ENCODE measurements at regions not wholly inside any gene's neighbourhood (a gene's known extent, or its start where the extent isn't known, plus 50 kb on each side); places are given as distances from the start of the nearest gene placed in this dataset.

DNA sequence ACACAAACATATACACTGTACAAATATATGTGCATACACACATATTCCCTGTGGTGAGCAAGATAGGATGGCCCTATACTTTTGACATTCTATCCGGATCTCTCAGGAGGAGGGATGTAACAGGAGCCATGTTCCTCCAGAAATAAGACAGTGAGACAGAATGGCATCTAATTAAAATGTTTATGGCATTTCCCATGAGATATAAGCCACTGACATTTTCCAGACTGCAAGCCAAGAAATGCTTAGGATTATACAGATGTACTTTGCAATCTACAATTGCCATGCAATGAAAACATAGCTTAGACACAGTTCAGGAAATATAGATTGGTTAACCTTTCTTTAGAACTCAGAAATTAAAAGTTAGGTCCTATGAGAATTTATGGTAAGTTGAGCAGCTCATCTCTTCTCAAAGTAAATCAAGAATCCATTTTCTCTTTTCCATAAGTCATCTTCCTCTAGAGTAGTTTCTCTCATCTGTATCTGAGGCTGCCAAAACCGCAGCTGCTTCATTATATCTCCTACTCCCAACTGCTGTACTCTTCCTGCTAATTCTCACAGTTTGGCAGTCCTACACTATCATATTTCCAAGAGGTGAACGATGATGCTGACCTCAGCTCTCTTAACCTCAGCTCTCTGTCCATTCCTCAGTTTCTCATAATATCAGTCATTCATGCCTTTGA lies 1719.1 kb downstream of the MAT2B start:
- TF ChIP-seq, protein P1, sequence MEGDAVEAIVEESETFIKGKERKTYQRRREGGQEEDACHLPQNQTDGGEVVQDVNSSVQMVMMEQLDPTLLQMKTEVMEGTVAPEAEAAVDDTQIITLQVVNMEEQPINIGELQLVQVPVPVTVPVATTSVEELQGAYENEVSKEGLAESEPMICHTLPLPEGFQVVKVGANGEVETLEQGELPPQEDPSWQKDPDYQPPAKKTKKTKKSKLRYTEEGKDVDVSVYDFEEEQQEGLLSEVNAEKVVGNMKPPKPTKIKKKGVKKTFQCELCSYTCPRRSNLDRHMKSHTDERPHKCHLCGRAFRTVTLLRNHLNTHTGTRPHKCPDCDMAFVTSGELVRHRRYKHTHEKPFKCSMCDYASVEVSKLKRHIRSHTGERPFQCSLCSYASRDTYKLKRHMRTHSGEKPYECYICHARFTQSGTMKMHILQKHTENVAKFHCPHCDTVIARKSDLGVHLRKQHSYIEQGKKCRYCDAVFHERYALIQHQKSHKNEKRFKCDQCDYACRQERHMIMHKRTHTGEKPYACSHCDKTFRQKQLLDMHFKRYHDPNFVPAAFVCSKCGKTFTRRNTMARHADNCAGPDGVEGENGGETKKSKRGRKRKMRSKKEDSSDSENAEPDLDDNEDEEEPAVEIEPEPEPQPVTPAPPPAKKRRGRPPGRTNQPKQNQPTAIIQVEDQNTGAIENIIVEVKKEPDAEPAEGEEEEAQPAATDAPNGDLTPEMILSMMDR (IDR thresholded peaks at IDR 0.05): no peak
- no peak for TF ChIP-seq POLR2A (IDR thresholded peaks at IDR 0.05)
